BE2C (cell line): ENCODE measurements at regions not wholly inside any gene's neighbourhood (a gene's known extent, or its start where the extent isn't known, plus 50 kb on each side); places are given as distances from the start of the nearest gene placed in this dataset.

Source experiments
- DNase-seq: peaks from one replicate; pipeline ENCODE4 v3.0.0-alpha.2; 2020
- H3K27me3 ChIP-seq: fragments of 250-450 bp; sonication (Bioruptor Pico); 2 replicates; pipeline ENCODE4 v1.5.1; 2020; ENCODE audit warnings: mild to moderate bottlenecking
- H3K36me3 ChIP-seq: fragments of 250-450 bp; sonication (Bioruptor Pico); 2 replicates; pipeline ENCODE4 v1.5.1; 2020; ENCODE audit warnings: mild to moderate bottlenecking
- H3K4me1 ChIP-seq: fragments of 250-450 bp; sonication (Bioruptor Pico); 2 replicates; pipeline ENCODE4 v1.5.1; 2020
- H3K4me3 ChIP-seq: 2 replicates; pipeline ENCODE4 v1.5.1; 2011; ENCODE audit warnings: low read depth, low read length
- H3K9me3 ChIP-seq: fragments of 250-450 bp; sonication (Bioruptor Pico); 2 replicates; pipeline ENCODE4 v1.5.1; 2020
- TF ChIP-seq, protein P1 (sequence below): IDR thresholded peaks from 2 replicates; pipeline ENCODE4 v1.5.1; 2012; ENCODE audit warnings: mild to moderate bottlenecking, low read depth, low read length

DNA sequence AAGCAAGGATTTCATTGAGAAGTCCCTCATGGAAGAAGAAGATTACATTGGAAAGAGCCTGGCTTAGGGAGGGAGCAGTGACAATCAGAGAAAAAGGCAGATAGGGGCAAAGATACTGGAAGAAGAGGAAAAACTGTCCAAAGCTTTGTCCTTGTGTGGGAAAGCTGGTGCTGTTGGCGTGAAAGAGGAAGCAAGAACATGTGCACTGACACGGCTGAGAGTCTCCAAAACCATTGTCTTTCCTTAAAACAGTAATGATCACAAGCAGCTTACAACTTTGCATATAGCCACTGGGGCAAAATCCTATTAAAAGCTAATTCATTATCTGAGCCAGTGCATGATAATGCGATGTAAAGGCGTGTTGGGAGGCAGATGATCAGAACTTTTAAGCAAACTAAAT, 85.1 kb upstream of the ESR1 start:
- no peaks in the 10 kb centered on the region for H3K27me3 ChIP-seq
- H3K9me3 ChIP-seq, result no peaks in the 10 kb centered on the region
- H3K4me1 ChIP-seq, result no peaks in the 10 kb centered on the region
- H3K4me3 ChIP-seq, result no peak overlapping the region
- no peak for DNase-seq
- TF ChIP-seq, protein P1, sequence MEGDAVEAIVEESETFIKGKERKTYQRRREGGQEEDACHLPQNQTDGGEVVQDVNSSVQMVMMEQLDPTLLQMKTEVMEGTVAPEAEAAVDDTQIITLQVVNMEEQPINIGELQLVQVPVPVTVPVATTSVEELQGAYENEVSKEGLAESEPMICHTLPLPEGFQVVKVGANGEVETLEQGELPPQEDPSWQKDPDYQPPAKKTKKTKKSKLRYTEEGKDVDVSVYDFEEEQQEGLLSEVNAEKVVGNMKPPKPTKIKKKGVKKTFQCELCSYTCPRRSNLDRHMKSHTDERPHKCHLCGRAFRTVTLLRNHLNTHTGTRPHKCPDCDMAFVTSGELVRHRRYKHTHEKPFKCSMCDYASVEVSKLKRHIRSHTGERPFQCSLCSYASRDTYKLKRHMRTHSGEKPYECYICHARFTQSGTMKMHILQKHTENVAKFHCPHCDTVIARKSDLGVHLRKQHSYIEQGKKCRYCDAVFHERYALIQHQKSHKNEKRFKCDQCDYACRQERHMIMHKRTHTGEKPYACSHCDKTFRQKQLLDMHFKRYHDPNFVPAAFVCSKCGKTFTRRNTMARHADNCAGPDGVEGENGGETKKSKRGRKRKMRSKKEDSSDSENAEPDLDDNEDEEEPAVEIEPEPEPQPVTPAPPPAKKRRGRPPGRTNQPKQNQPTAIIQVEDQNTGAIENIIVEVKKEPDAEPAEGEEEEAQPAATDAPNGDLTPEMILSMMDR, result no peak
- H3K36me3 ChIP-seq, result no peaks in the 10 kb centered on the region

DNA sequence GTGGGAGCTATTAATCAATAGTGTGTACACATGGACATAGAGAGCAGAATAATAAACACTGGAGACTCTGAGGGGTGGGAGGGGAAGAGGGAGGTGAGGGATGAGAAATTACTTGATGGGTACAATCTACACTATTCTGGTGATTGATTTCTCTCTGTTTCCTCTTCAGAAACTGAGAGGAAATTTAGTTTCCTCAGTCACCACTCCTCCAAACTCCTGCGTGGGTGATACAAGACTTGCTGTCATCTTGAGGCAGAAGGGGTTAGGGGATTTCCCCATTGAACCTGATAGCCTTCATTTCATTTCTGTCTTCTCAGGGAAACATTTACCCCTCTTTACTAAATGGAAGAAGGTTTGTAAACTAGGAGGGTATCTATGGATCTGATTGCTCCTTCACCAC, 84.3 kb upstream of the ESR1 start:
- Histone ChIP-seq H3K4me1 (no peaks in the 10 kb centered on the region), H3K4me3 (no peak overlapping the region), H3K9me3 (no peaks in the 10 kb centered on the region), H3K36me3 (no peaks in the 10 kb centered on the region), H3K27me3 (no peaks in the 10 kb centered on the region)
- no peak for DNase-seq
- TF ChIP-seq, protein P1, result no peak

DNA sequence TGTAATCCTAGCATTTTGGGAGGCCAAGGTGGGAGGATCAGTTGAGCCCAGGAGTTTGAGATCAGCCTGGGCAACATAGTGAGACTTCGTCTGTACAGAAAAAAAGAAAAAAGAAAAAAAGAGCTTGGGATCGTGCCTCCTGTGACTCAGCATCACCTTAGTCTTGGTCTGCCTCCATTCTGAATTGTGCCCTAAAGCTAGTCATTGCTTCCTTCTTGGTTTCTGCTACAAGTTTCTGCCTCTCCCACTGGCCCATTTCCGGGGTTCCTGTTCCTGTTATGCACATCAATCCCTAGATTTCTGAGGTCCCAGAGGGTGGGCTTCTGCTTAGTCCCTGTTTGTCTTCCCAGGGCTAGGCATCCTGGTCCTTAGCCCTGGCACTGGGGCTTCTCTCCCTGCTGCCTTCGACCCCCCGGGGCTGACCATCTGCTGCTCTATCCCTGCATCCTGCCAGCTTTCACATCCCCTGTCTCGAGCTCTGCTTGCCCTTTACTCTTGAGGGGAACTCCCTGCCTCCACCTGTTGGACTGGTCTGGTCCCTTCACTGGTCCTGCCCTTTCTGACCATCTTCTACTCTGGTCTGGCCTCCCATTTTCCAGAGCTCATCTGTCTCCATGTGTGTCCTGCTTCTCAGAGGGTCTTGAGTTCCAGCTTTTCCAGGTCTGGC, 77.5 kb upstream of the ESR1 start:
- TF ChIP-seq, protein P1, result no peak
- Histone ChIP-seq H3K27me3 (no peaks in the 10 kb centered on the region), H3K9me3 (no peaks in the 10 kb centered on the region), H3K36me3 (no peaks in the 10 kb centered on the region), H3K4me1 (no peaks in the 10 kb centered on the region), H3K4me3 (no peak overlapping the region)
- DNase-seq, result no peak

DNA sequence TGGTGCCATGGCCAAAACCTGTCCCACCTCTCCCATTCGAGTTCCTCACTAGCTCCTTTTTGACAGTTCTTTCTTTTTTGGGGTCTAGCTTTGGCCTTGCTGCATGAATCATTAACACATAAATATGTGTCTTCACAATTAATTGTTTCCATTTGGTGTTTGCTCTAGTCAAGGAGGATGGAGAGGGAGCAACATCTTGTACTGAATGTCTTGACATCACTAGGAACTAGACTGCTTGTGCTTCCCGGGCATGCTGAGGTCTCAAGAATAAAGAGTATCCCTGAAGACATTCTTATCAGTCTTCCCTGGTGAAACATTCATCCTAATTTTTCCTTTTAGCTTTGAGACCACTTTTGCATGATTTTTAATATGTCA, 77.0 kb upstream of the ESR1 start:
- TF ChIP-seq, protein P1, result no peak
- Histone ChIP-seq H3K36me3 (no peaks in the 10 kb centered on the region), H3K9me3 (no peaks in the 10 kb centered on the region), H3K4me3 (no peak overlapping the region), H3K4me1 (no peaks in the 10 kb centered on the region), H3K27me3 (no peaks in the 10 kb centered on the region)
- no peak for DNase-seq

DNA sequence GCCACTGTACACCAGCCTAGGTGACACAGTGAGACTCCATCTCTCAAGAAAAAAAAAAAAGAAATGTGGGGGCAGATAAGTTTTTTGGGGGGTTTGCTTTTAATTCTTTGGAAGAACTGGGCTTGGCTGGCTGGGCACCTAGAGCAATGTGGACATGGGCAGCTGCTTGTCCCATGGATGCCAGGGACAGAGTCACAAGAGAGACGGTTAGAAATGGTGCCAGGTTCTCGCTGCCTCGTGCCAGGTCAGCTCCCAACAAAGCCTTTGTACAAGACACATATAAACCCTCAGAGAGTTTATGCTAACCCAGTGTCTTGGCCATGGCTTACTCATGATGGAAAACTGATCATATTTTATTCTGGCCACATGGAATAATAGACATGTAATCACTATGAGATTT, 76.2 kb upstream of the ESR1 start:
- TF ChIP-seq, protein P1, result no peak
- Histone ChIP-seq H3K9me3 (no peaks in the 10 kb centered on the region), H3K36me3 (no peaks in the 10 kb centered on the region), H3K4me1 (no peaks in the 10 kb centered on the region), H3K27me3 (no peaks in the 10 kb centered on the region; the same call in 1 of the 2 replicates), H3K4me3 (no peak overlapping the region)
- no peak for DNase-seq

DNA sequence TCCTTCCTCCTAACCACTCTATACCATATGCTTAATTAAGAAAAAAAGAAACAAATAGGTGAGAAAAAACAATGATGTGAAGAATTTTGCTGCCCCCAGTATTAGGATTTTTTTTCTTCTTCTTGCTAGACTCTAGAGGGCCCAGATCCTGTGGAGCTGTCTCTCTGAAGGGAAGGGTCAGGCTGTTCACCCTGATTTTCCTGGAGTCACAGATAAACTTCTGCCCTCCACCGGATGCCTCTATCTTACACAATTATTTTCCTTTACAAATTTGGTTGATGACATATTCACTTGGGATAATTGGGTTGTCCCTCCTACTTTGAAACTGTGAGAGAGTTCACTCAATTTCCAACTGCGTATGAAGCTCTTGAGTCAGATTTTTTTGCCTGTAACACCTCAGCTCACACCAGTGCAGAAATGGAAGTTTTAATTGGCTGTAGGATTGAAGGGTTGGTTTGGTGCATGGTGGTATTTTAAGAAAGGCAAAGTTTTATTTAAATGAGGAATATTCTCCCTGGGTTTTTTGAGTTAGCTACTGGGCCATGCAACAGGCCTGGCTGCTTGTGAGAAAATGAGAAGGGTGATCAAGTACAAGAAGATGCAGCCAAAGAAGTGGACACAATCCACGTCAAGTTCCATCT, 73.7 kb upstream of the ESR1 start:
- no peaks in the 10 kb centered on the region; the same call in 1 of the 2 replicates for H3K27me3 ChIP-seq
- no peaks in the 10 kb centered on the region for H3K4me1 ChIP-seq
- no peaks in the 10 kb centered on the region for H3K9me3 ChIP-seq
- TF ChIP-seq, protein P1, result no peak
- no peak for DNase-seq
- H3K4me3 ChIP-seq, result no peak overlapping the region
- no peaks in the 10 kb centered on the region for H3K36me3 ChIP-seq
